ENCODE measurements at regions not wholly inside any gene's neighbourhood (a gene's known extent, or its start where the extent isn't known, plus 50 kb on each side); places are given as distances from the start of the nearest gene placed in this dataset.

DNA sequence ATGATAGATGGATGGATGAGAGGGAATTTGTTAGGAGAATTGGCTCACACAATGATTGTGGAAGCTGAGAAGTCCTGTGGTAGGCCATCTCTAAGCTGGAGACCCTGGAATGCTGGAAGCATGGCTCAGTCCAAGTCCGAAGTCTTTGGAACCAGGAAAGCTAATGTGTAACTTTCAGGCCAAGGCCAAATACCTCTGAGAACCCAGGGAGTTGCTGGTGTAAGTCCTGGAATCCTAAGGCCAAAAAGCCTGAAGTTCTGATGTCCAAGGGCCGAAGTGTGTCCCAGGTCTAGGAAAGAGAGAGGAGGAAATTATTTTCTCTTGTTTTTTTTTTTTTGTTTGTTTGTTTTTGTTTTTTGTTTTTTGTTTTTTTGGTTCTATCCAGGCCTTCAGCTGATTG is 492.2 kb upstream of the GCFC2 start:
- no peak for TF ChIP-seq CTCF (IDR thresholded peaks at IDR 0.05)
- no peak for TF ChIP-seq POLR2A (IDR thresholded peaks at IDR 0.05)

Data from right lobe of liver (tissue), 4 donors.